Astrocyte (in vitro differentiated cells and primary cell): ENCODE measurements at regions not wholly inside any gene's neighbourhood (a gene's known extent, or its start where the extent isn't known, plus 50 kb on each side); places are given as distances from the start of the nearest gene placed in this dataset.

Experiments used
- DNase-seq: peaks from one replicate; pipeline ENCODE4 v3.0.0-alpha.2; 2010; ENCODE audit warnings: low read depth
- FAIRE-seq: peaks from 2 replicates; lab custom pipeline; 2011; peaks lifted over from hg19 to GRCh38; lab: Jason Lieb, UNC
- H2AFZ ChIP-seq: 2 replicates; pipeline ENCODE4 v1.6.0; 2012; ENCODE audit warnings: low read depth, low read length, inconsistent platforms
- H3K27ac ChIP-seq: 2 replicates; pipeline ENCODE4 v1.5.1; 2011; ENCODE audit warnings: low read depth, low read length, inconsistent platforms
- H3K27me3 ChIP-seq: 2 replicates; pipeline ENCODE4 v1.6.0; 2011; ENCODE audit warnings: low read length, inconsistent platforms; ENCODE audit not compliant: insufficient read depth
- H3K36me3 ChIP-seq: 2 replicates; pipeline ENCODE4 v1.5.1; 2011; ENCODE audit warnings: low read length, inconsistent platforms; ENCODE audit not compliant: insufficient read depth
- H3K4me1 ChIP-seq: 2 replicates; pipeline ENCODE4 v1.5.1; 2011; ENCODE audit warnings: low read length, inconsistent platforms; ENCODE audit not compliant: insufficient read depth
- H3K4me2 ChIP-seq: 2 replicates; pipeline ENCODE4 v1.6.0; 2012; ENCODE audit warnings: low read length, inconsistent platforms
- H3K4me3 ChIP-seq: 2 replicates; pipeline ENCODE4 v1.5.1; 2011; ENCODE audit warnings: low read depth, mild to moderate bottlenecking, low read length, inconsistent platforms; ENCODE audit not compliant: insufficient read depth
- H3K79me2 ChIP-seq: 2 replicates; pipeline ENCODE4 v1.6.0; 2012; ENCODE audit warnings: mild to moderate bottlenecking, low read length, inconsistent platforms; ENCODE audit not compliant: insufficient read depth
- H3K9ac ChIP-seq: 2 replicates; pipeline ENCODE4 v1.6.0; 2012; ENCODE audit warnings: mild to moderate bottlenecking, low read length, inconsistent platforms
- H3K9me3 ChIP-seq: 2 replicates; pipeline ENCODE4 v1.5.1; 2012; ENCODE audit warnings: low read depth, mild to moderate bottlenecking, low read length, inconsistent platforms; ENCODE audit not compliant: insufficient read depth
- H4K20me1 ChIP-seq: 2 replicates; pipeline ENCODE4 v1.6.0; 2012; ENCODE audit warnings: low read length, inconsistent platforms; ENCODE audit not compliant: insufficient read depth
- H3K27ac Mint-ChIP-seq: one replicate; pipeline ENCODE4 v1.8.0; 2021; ENCODE audit warnings: mild to moderate bottlenecking, mixed read lengths; ENCODE audit not compliant: unreplicated experiment
- H3K27me3 Mint-ChIP-seq: one replicate; pipeline ENCODE4 v1.8.0; 2021; ENCODE audit warnings: low read depth, mixed read lengths; ENCODE audit not compliant: unreplicated experiment
- H3K36me3 Mint-ChIP-seq: one replicate; pipeline ENCODE4 v1.8.0; 2021; ENCODE audit warnings: low read depth, mixed read lengths; ENCODE audit not compliant: unreplicated experiment
- H3K4me1 Mint-ChIP-seq: one replicate; pipeline ENCODE4 v1.8.0; 2021; ENCODE audit warnings: low read depth, mixed read lengths; ENCODE audit not compliant: unreplicated experiment
- H3K4me3 Mint-ChIP-seq: one replicate; pipeline ENCODE4 v1.8.0; 2021; ENCODE audit warnings: mild to moderate bottlenecking, moderate library complexity, mixed read lengths; ENCODE audit not compliant: unreplicated experiment
- H3K9me3 Mint-ChIP-seq: one replicate; pipeline ENCODE4 v1.8.0; 2021; ENCODE audit warnings: mild to moderate bottlenecking, mixed read lengths; ENCODE audit not compliant: unreplicated experiment
- EZH2 ChIP-seq: IDR thresholded peaks from 2 replicates; pipeline ENCODE4 v1.6.1; 2012; ENCODE audit warnings: mild to moderate bottlenecking, low read length, inconsistent platforms; ENCODE audit not compliant: insufficient read depth
- TF ChIP-seq, protein P1 (sequence below): IDR thresholded peaks from 2 replicates; pipeline ENCODE4 v1.5.1; 2011; ENCODE audit warnings: low read depth, mild to moderate bottlenecking, inconsistent platforms, low read length, moderate library complexity; ENCODE audit not compliant: insufficient read depth

DNA sequence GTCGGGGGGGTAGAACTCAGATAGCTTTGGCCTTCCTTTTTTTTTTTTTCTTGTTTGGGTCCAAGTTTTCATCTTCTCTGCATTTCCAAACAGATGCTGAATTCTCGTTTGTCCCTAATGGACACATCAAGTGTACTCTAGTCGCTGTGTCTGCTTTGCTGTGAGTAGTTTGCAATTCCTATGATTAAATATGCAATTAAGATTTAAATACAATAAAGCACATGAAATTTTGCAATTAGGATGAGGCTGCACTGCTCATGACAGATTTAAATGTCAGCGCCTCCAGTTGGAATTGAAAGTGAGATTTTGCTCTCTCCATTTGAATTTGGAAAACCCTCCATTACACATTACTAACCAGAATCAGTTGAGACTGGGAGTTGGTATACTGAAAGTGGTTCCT, 70.4 kb downstream of the PFDN4 start:
- Histone ChIP-seq H3K4me3 (no peak overlapping the region), H3K4me1 (no peaks in the 10 kb centered on the region), H3K27ac (no peak overlapping the region), H2AFZ (no peak overlapping the region), H3K9ac (no peak overlapping the region), H4K20me1 (no peaks in the 10 kb centered on the region), H3K4me2 (no peak overlapping the region), H3K79me2 (no peaks in the 10 kb centered on the region), H3K9me3 (no peaks in the 10 kb centered on the region), H3K27me3 (no peaks in the 10 kb centered on the region), H3K36me3 (no peaks in the 10 kb centered on the region)
- H3K4me3 Mint-ChIP-seq = no peak overlapping the region
- H3K4me1 Mint-ChIP-seq = peaks cover 9% of the 10 kb centered on the region
- DNase-seq (no peak), FAIRE-seq (no peak)
- H3K9me3 Mint-ChIP-seq = no peaks in the 10 kb centered on the region
- H3K27me3 Mint-ChIP-seq = no peaks in the 10 kb centered on the region
- H3K27ac Mint-ChIP-seq = no peak overlapping the region
- no peaks in the 10 kb centered on the region for H3K36me3 Mint-ChIP-seq
- TF ChIP-seq, protein P1, sequence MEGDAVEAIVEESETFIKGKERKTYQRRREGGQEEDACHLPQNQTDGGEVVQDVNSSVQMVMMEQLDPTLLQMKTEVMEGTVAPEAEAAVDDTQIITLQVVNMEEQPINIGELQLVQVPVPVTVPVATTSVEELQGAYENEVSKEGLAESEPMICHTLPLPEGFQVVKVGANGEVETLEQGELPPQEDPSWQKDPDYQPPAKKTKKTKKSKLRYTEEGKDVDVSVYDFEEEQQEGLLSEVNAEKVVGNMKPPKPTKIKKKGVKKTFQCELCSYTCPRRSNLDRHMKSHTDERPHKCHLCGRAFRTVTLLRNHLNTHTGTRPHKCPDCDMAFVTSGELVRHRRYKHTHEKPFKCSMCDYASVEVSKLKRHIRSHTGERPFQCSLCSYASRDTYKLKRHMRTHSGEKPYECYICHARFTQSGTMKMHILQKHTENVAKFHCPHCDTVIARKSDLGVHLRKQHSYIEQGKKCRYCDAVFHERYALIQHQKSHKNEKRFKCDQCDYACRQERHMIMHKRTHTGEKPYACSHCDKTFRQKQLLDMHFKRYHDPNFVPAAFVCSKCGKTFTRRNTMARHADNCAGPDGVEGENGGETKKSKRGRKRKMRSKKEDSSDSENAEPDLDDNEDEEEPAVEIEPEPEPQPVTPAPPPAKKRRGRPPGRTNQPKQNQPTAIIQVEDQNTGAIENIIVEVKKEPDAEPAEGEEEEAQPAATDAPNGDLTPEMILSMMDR = no peak
- TF ChIP-seq EZH2 = no peak

DNA sequence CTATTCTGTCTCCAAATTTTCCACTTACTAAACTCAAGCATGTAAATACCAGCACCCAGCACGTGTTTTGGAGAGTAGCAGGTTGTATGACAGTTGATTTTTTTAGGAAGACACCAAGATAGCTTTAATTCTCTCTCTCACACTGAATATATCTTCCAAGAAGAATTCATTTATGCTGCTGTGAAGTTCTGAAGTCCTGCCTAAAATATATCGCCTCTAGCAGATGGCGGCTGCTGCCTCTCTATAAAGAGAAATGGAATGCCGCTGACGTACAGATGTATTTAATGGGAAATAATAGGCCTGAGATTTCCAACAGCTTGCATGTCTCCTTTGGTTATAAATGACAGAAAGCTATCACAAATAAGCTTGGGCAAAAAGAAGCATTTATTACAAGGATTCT, 74.7 kb downstream of the PFDN4 start:
- Histone ChIP-seq H3K36me3 (no peaks in the 10 kb centered on the region), H3K27me3 (no peaks in the 10 kb centered on the region), H3K9me3 (no peaks in the 10 kb centered on the region), H4K20me1 (no peaks in the 10 kb centered on the region), H3K79me2 (no peaks in the 10 kb centered on the region), H3K27ac (no peak overlapping the region), H3K4me3 (no peak overlapping the region), H2AFZ (no peak overlapping the region), H3K4me1 (no peaks in the 10 kb centered on the region), H3K9ac (no peak overlapping the region), H3K4me2 (no peak overlapping the region)
- DNase-seq (no peak), FAIRE-seq (no peak)
- TF ChIP-seq, protein P1 = no peak
- no peak for TF ChIP-seq EZH2
- Mint-ChIP-seq H3K27ac (no peak overlapping the region), H3K36me3 (no peaks in the 10 kb centered on the region), H3K27me3 (no peaks in the 10 kb centered on the region), H3K4me1 (peaks cover 2% of the 10 kb centered on the region), H3K9me3 (no peaks in the 10 kb centered on the region), H3K4me3 (no peak overlapping the region)

DNA sequence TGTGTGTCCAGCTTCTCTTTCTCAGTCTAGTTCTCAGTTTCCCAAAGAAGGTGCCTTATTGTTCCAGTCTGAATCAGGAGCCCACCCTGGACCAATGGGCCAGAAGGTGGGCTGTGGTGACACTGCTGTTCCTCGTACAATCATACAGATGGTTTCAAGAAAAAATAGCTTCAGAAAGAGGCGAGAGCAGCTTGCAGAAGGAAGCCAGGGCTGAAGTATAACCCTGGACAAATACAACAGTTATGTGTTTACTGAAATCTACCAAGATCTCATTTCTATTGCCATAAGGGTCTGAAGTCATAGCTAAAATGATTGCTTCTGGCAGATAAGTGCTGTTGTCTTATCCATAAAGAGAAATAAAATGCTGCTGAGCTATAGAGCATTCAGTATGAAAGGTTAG, 75.4 kb downstream of the PFDN4 start:
- Mint-ChIP-seq H3K36me3 (no peaks in the 10 kb centered on the region), H3K4me3 (no peak overlapping the region), H3K27me3 (no peaks in the 10 kb centered on the region), H3K4me1 (peaks cover 2% of the 10 kb centered on the region), H3K9me3 (no peaks in the 10 kb centered on the region), H3K27ac (no peak overlapping the region)
- no peaks in the 10 kb centered on the region for H3K9me3 ChIP-seq
- FAIRE-seq = no peak
- DNase-seq = no peak
- H4K20me1 ChIP-seq = no peaks in the 10 kb centered on the region
- TF ChIP-seq EZH2 = no peak
- TF ChIP-seq, protein P1 = no peak
- no peak overlapping the region for H3K27ac ChIP-seq
- H3K9ac ChIP-seq = no peak overlapping the region
- no peaks in the 10 kb centered on the region for H3K27me3 ChIP-seq
- no peaks in the 10 kb centered on the region for H3K36me3 ChIP-seq
- no peak overlapping the region for H3K4me3 ChIP-seq
- no peak overlapping the region for H2AFZ ChIP-seq
- no peaks in the 10 kb centered on the region for H3K79me2 ChIP-seq
- no peak overlapping the region for H3K4me2 ChIP-seq
- H3K4me1 ChIP-seq = no peaks in the 10 kb centered on the region
